ENCODE measurements at regions not wholly inside any gene's neighbourhood (a gene's known extent, or its start where the extent isn't known, plus 50 kb on each side); places are given as distances from the start of the nearest gene placed in this dataset.

GRCh38 chr1:208980605-208981004 lies 602.9 kb upstream of the CAMK1G start:
- TF ChIP-seq CTBP1 (IDR thresholded peaks at IDR 0.05; ENCODE audit: borderline replicate concordance) (no peak), SUZ12 (IDR thresholded peaks at IDR 0.05) (no peak), ZNF384 (IDR thresholded peaks at IDR 0.05) (no peak), FOXK2 (IDR thresholded peaks at IDR 0.05) (no peak), ARNT (IDR thresholded peaks at IDR 0.05) (no peak)
